ENCODE measurements at regions not wholly inside any gene's neighbourhood (a gene's known extent, or its start where the extent isn't known, plus 50 kb on each side); places are given as distances from the start of the nearest gene placed in this dataset.

DNA sequence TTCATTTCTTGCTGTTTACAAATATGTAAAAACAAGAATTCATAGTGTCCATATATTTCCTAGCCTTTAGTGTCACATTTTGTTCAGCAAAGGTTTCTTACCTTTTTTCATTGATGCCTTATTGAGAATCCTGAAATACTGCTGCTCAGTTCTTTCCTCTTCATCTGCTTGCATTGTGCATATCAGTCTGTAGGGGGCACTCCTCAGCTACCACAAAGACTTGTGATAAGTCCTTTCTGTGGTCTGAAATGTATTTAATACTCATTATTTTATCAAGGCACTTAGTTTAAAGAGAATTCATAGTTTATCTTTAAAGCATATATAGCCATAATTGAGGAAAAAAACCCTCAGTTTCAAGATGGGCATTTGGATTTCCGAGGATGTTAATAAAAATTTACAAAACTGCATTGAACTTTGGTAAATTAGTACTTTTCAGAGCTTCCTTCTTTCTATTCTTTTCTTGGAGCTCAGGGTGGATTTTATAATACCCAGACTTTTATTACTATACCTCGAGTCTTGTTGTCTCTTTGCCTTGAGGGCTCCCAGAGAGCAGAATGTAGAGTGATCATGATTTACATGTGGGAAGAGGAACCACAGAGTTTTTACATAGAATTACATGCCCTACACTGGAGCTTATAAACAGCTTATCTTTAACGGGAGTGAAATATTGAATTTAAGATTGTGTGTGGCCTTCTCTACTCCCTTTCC, 570.1 kb downstream of the PLCL1 start:
- H2AFZ ChIP-seq (ENCODE audit: low read depth, low read length) = no peak overlapping the region
- intact Hi-C loops (cut with micrococcal nuclease) (loop anchor here (1.0 to 5.0 kb wide), 3 partner anchors 1093 to 1366 kb away; no protein-coding TSS in a partner anchor), dilution Hi-C loops (cut with MboI; ENCODE audit: extremely low pct_ligation_motif_present, low sequenced_read_pairs) (no loop called here)
- no peak overlapping the region for H3K4me3 ChIP-seq (replicated peaks in 1 of 3; ENCODE audit: insufficient read depth in 1 of 3, low read depth in 1 of 3, low read length in 3 of 3)
- H3K4me1 ChIP-seq (ENCODE audit: control insufficient read depth, extremely low read depth, insufficient read depth, low read length) = no peaks in the 10 kb centered on the region
- no peaks in the 10 kb centered on the region for H3K9me3 ChIP-seq (replicated peaks; ENCODE audit: control insufficient read depth, insufficient read depth, low read length)
- BruUV-seq (replicated peaks) = no TSS peak
- no peaks in the 10 kb centered on the region for H4K20me1 ChIP-seq (replicated peaks; ENCODE audit: control insufficient read depth, extremely low read depth, insufficient read depth, low read length)
- TF ChIP-seq, protein P1, sequence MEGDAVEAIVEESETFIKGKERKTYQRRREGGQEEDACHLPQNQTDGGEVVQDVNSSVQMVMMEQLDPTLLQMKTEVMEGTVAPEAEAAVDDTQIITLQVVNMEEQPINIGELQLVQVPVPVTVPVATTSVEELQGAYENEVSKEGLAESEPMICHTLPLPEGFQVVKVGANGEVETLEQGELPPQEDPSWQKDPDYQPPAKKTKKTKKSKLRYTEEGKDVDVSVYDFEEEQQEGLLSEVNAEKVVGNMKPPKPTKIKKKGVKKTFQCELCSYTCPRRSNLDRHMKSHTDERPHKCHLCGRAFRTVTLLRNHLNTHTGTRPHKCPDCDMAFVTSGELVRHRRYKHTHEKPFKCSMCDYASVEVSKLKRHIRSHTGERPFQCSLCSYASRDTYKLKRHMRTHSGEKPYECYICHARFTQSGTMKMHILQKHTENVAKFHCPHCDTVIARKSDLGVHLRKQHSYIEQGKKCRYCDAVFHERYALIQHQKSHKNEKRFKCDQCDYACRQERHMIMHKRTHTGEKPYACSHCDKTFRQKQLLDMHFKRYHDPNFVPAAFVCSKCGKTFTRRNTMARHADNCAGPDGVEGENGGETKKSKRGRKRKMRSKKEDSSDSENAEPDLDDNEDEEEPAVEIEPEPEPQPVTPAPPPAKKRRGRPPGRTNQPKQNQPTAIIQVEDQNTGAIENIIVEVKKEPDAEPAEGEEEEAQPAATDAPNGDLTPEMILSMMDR (IDR thresholded peaks at IDR 0.05; ENCODE audit: extremely low read depth in 1 of 2, insufficient read depth in 1 of 2, low read depth in 1 of 2, low read length in 2 of 2) = peak; percentile 34 to 66
- TF ChIP-seq MYC (IDR thresholded peaks at IDR 0.05; ENCODE audit: low read depth, low read length) (no peak), POLR2AphosphoS5 (IDR thresholded peaks at IDR 0.05; ENCODE audit: insufficient read depth, low read depth, low read length) (no peak)
- peak; percentile 48 for DNase-seq (ENCODE audit: low read depth, low spot score)
- H3K79me2 ChIP-seq (ENCODE audit: control insufficient read depth, insufficient read depth, low read length) = no peaks in the 10 kb centered on the region
- H3K27ac ChIP-seq (ENCODE audit: insufficient read depth, low read depth, low read length) = no peak overlapping the region
- CTCF ChIA-PET = interaction anchor here (0.6 to 2.5 kb wide), 13 partner anchors 12 to 1486 kb away, joined by 3 to 72 read pairs (median 3); no protein-coding TSS in a partner anchor
- H3K27me3 ChIP-seq (ENCODE audit: control insufficient read depth in 2 of 2, insufficient read depth in 2 of 2, low read length in 2 of 2) = no peaks in the 10 kb centered on the region
- H3K9me1 ChIP-seq (replicated peaks; ENCODE audit: control insufficient read depth, extremely low read depth, insufficient read depth, low read length) = no peaks in the 10 kb centered on the region
- no peak overlapping the region for H3K9ac ChIP-seq (replicated peaks; ENCODE audit: extremely low read depth, insufficient read depth, low read length)
- no peaks in the 10 kb centered on the region for H3K36me3 ChIP-seq (ENCODE audit: control insufficient read depth in 2 of 2, extremely low read depth in 1 of 2, insufficient read depth in 2 of 2, low read length in 2 of 2)
- no peak overlapping the region for H3K4me2 ChIP-seq (ENCODE audit: insufficient read depth, low read length)
- peak; percentile 71 for FAIRE-seq
- POLR2A ChIA-PET = no interaction called here

DNA sequence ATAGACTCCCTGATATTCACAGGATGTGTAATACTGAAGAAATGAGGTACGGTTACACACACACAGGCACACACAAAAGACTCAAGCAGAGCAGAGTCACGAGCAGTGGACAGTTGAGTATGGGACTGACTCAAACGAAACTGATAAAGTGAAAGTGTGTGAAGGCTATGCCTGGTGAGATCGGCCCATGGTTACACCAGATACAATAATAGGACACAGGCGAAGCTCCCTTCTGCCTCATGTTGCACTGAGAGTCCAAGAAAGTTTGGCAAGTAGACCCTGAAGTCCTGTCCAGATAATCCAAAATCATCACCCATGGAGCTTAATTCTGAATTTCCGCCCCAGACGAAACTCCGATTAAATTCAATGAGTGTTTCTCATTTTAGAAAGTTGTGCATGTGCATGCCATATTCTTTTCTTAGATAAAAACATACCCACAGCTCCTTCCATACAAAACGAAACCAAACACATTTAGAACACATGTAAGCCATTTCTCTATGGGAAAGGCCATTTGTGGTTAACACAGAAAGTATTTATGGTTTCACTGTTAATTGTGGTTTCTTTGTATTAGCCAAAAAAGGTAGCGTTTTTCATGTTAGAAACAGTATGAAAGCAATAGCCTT, 567.6 kb downstream of the PLCL1 start:
- Histone ChIP-seq H3K9ac (replicated peaks; ENCODE audit: extremely low read depth, insufficient read depth, low read length) (no peak overlapping the region), H3K9me1 (replicated peaks; ENCODE audit: control insufficient read depth, extremely low read depth, insufficient read depth, low read length) (no peaks in the 10 kb centered on the region), H3K4me2 (ENCODE audit: insufficient read depth, low read length) (no peak overlapping the region), H2AFZ (ENCODE audit: low read depth, low read length) (no peak overlapping the region), H3K27me3 (ENCODE audit: control insufficient read depth in 2 of 2, insufficient read depth in 2 of 2, low read length in 2 of 2) (no peaks in the 10 kb centered on the region), H3K4me1 (ENCODE audit: control insufficient read depth, extremely low read depth, insufficient read depth, low read length) (no peaks in the 10 kb centered on the region), H3K9me3 (replicated peaks; ENCODE audit: control insufficient read depth, insufficient read depth, low read length) (no peaks in the 10 kb centered on the region), H4K20me1 (replicated peaks; ENCODE audit: control insufficient read depth, extremely low read depth, insufficient read depth, low read length) (no peaks in the 10 kb centered on the region), H3K4me3 (replicated peaks in 1 of 3; ENCODE audit: insufficient read depth in 1 of 3, low read depth in 1 of 3, low read length in 3 of 3) (no peak overlapping the region), H3K27ac (ENCODE audit: insufficient read depth, low read depth, low read length) (no peak overlapping the region), H3K79me2 (ENCODE audit: control insufficient read depth, insufficient read depth, low read length) (no peaks in the 10 kb centered on the region), H3K36me3 (ENCODE audit: control insufficient read depth in 2 of 2, extremely low read depth in 1 of 2, insufficient read depth in 2 of 2, low read length in 2 of 2) (no peaks in the 10 kb centered on the region)
- FAIRE-seq (peak; percentile 40), DNase-seq (ENCODE audit: low read depth, low spot score) (no peak)
- CTCF ChIA-PET = interaction anchor here (0.8 to 1.2 kb wide), 2 partner anchors 1113 to 1117 kb away, joined by 3 read pairs; no protein-coding TSS in a partner anchor
- dilution Hi-C loops (cut with MboI; ENCODE audit: extremely low pct_ligation_motif_present, low sequenced_read_pairs) = no loop called here
- no TSS peak for BruUV-seq (replicated peaks)
- TF ChIP-seq, protein P1 (IDR thresholded peaks at IDR 0.05; ENCODE audit: extremely low read depth in 1 of 2, insufficient read depth in 1 of 2, low read depth in 1 of 2, low read length in 2 of 2) = no peak
- TF ChIP-seq MYC (IDR thresholded peaks at IDR 0.05; ENCODE audit: low read depth, low read length) = no peak
- no peak for TF ChIP-seq JUN (IDR thresholded peaks at IDR 0.05; ENCODE audit: borderline replicate concordance, insufficient read depth, insufficient read length, low read depth)
- TF ChIP-seq GATA2 (IDR thresholded peaks at IDR 0.05; ENCODE audit: insufficient read depth, insufficient read length, low read depth, low read length) = no peak
- TF ChIP-seq POLR2AphosphoS5 (IDR thresholded peaks at IDR 0.05; ENCODE audit: insufficient read depth, low read depth, low read length) = no peak
- no peak for TF ChIP-seq EZH2 (IDR thresholded peaks at IDR 0.05; ENCODE audit: borderline replicate concordance, low read depth, low read length, severe bottlenecking)
- no peak for TF ChIP-seq POLR2A (IDR thresholded peaks at IDR 0.05; ENCODE audit: low read depth, low read length)
- TF ChIP-seq, protein P2, sequence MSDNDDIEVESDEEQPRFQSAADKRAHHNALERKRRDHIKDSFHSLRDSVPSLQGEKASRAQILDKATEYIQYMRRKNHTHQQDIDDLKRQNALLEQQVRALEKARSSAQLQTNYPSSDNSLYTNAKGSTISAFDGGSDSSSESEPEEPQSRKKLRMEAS (IDR thresholded peaks at IDR 0.05; ENCODE audit: insufficient read depth, insufficient read length) = no peak
- no peak for TF ChIP-seq FOS (IDR thresholded peaks at IDR 0.05; ENCODE audit: borderline replicate concordance, insufficient read depth, low read length)
- intact Hi-C loops (cut with micrococcal nuclease) = loop anchor here (5.0 kb wide), 1 partner anchor 1095 kb away; no protein-coding TSS in a partner anchor
- POLR2A ChIA-PET = no interaction called here
